Nephron progenitor cell (in vitro differentiated cells): ENCODE measurements at regions not wholly inside any gene's neighbourhood (a gene's known extent, or its start where the extent isn't known, plus 50 kb on each side); places are given as distances from the start of the nearest gene placed in this dataset.
"Not testable (repeated sequence)": the region's sequence is repeated elsewhere in the genome, so short reads cannot be mapped to it uniquely, and the experiment has no call there.

Source experiments
- DNase-seq: peaks from one replicate; pipeline ENCODE4 v3.0.0; 2021
- H3K27ac Mint-ChIP-seq: 2 replicates; pipeline ENCODE4 v1.8.0; 2021; ENCODE audit warnings: mild to moderate bottlenecking, moderate library complexity, mixed read lengths
- H3K27me3 Mint-ChIP-seq: 2 replicates; pipeline ENCODE4 v1.8.0; 2021; ENCODE audit warnings: mild to moderate bottlenecking, low read depth, mixed read lengths; ENCODE audit not compliant: poor library complexity
- H3K36me3 Mint-ChIP-seq: 2 replicates; pipeline ENCODE4 v1.8.0; 2021; ENCODE audit warnings: low read depth, mixed read lengths
- H3K4me1 Mint-ChIP-seq: 2 replicates; pipeline ENCODE4 v1.8.0; 2021; ENCODE audit warnings: mixed read lengths
- H3K4me3 Mint-ChIP-seq: 2 replicates; pipeline ENCODE4 v1.8.0; 2021; ENCODE audit warnings: mild to moderate bottlenecking, moderate library complexity, mixed read lengths
- H3K9me3 Mint-ChIP-seq: 2 replicates; pipeline ENCODE4 v1.8.0; 2021; ENCODE audit warnings: mild to moderate bottlenecking, moderate library complexity, mixed read lengths
- TF ChIP-seq, protein P1 (sequence below): fragments of 200-600 bp; sonication (generic); IDR thresholded peaks from 2 replicates; pipeline ENCODE4 v1.5.0; 2021; ENCODE audit warnings: antibody characterized with exemption

DNA sequence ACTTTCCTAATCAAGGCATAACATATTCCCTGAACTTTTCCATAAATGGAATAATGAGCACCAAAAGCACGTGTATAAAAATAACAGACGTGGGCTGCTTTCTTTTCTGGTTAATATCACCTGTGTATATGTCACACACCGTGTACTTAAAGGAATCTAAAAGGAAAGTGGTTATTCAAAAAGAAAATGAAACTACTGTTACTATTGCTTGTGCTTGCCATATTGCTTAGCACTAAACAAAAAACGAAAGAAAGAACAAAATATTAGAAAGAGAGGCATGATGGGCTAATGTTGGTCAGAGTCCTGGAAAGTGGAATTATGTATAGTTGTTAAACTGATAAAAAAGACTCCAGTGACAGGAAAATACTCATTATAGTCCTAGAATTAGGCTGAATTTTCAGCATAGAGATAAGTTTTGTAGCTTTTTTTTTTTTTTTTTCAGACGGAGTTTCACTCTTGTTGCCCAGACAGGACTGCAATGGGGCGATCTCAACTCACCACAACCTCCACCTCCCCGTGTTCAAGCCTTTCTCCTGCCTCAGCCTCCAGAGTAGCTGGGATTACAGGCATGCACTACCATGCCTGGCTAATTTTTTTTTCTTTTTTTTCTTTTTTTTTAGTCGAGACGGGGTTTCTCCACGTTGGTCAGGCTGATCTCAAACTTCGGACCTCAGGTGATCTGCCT is 123.2 kb downstream of the PABPC4L start:
- Mint-ChIP-seq H3K27ac (no peak overlapping the region), H3K27me3 (peaks cover 4% of the 10 kb centered on the region), H3K9me3 (no peaks in the 10 kb centered on the region), H3K4me3 (no peak overlapping the region), H3K4me1 (no peaks in the 10 kb centered on the region), H3K36me3 (no peaks in the 10 kb centered on the region)
- DNase-seq, result no peak
- TF ChIP-seq, protein P1, sequence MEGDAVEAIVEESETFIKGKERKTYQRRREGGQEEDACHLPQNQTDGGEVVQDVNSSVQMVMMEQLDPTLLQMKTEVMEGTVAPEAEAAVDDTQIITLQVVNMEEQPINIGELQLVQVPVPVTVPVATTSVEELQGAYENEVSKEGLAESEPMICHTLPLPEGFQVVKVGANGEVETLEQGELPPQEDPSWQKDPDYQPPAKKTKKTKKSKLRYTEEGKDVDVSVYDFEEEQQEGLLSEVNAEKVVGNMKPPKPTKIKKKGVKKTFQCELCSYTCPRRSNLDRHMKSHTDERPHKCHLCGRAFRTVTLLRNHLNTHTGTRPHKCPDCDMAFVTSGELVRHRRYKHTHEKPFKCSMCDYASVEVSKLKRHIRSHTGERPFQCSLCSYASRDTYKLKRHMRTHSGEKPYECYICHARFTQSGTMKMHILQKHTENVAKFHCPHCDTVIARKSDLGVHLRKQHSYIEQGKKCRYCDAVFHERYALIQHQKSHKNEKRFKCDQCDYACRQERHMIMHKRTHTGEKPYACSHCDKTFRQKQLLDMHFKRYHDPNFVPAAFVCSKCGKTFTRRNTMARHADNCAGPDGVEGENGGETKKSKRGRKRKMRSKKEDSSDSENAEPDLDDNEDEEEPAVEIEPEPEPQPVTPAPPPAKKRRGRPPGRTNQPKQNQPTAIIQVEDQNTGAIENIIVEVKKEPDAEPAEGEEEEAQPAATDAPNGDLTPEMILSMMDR, result no peak

DNA sequence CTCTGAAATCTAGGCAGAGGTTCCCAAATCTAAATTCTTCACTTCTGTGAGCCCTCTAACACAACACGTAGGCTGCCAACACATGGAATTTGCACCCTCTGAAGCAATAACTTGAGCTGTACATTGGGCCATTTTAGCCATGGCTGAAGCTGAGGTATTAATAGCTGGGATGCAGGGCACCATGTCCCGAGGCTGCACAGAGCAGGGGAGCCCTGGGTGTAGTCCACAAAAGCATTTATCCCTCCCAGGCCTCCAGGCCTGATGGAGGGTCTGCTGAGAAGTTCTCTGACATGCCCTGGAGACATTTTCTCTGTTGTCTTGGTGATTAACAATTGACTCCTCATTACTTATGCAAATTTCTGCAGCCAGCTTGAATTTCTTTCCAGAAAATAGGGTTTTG is 127.9 kb downstream of the PABPC4L start:
- Mint-ChIP-seq H3K36me3 (no peaks in the 10 kb centered on the region), H3K4me1 (no peaks in the 10 kb centered on the region), H3K27ac (no peak overlapping the region), H3K9me3 (no peaks in the 10 kb centered on the region), H3K4me3 (no peak overlapping the region), H3K27me3 (peaks cover 7% of the 10 kb centered on the region)
- TF ChIP-seq, protein P1, result no peak
- DNase-seq, result no peak

DNA sequence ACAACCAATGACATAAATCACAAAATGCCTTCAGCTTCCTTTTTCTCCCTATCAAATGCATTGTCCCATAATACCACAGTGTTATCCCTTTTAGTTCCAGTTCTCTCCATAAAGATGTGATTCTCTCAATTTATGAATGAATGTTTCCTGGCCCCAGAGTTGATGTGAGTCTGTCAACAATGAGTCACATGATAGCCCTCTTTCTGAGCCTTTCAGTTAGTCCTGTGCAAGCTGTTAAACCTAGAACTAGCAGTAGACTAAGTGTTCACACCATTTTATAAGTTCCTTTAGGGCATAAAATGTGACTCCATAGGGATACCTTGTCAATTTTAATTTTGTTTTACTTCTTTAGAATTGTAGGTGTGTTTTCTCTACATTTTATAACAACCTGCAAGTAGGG is 129.5 kb downstream of the PABPC4L start:
- Mint-ChIP-seq H3K27ac (no peak overlapping the region), H3K4me1 (no peaks in the 10 kb centered on the region), H3K9me3 (no peaks in the 10 kb centered on the region), H3K4me3 (no peak overlapping the region), H3K27me3 (peaks cover 7% of the 10 kb centered on the region), H3K36me3 (no peaks in the 10 kb centered on the region)
- TF ChIP-seq, protein P1, result no peak
- no peak for DNase-seq

DNA sequence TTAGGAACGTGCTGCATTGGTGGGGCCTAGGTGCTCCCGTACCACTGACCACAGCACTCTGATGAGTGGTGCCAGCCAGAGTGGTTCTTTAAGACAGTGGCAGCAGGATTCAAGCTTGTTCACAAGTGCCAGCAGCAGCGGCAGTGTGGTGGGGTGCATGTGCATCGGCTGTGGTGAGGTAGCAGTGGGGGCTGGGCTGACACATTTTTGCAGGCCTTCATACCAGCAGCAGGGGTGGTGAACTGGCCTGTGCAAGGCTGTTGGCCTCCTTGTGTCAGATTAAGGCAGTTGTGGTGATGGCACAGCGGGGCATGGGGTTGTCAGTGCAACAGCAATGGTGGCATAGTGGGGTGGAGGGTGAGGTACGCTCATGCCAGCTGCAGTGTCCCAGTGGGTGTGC is 131.4 kb downstream of the PABPC4L start:
- Mint-ChIP-seq H3K36me3 (no peaks in the 10 kb centered on the region), H3K27me3 (peaks cover 7% of the 10 kb centered on the region), H3K4me1 (no peaks in the 10 kb centered on the region), H3K27ac (no peak overlapping the region), H3K4me3 (no peak overlapping the region), H3K9me3 (no peaks in the 10 kb centered on the region)
- no peak for DNase-seq
- TF ChIP-seq, protein P1, result no peak

DNA sequence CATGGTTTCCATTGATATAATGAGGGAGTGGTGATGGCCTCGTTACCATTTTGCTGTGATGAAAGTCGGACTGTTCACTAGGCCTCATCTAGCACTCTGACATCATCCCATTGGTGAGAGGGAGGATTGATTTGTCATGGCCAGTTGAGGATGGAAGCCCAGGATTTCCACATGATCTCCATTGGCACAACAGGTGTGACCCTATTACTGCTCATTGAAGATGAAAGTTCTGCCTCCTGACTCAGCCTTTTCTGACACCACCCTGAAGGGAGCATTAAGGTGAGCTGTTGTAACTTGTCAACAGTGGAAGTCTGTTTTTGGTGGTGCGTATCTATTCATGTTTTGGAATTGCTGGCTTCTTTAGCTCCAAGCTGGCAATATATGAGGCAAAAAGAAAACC is 144.2 kb downstream of the PABPC4L start:
- Mint-ChIP-seq H3K36me3 (no peaks in the 10 kb centered on the region), H3K4me1 (no peaks in the 10 kb centered on the region), H3K4me3 (no peak overlapping the region), H3K27me3 (no peaks in the 10 kb centered on the region), H3K27ac (no peak overlapping the region), H3K9me3 (no peaks in the 10 kb centered on the region)
- no peak for DNase-seq
- TF ChIP-seq, protein P1, result no peak

DNA sequence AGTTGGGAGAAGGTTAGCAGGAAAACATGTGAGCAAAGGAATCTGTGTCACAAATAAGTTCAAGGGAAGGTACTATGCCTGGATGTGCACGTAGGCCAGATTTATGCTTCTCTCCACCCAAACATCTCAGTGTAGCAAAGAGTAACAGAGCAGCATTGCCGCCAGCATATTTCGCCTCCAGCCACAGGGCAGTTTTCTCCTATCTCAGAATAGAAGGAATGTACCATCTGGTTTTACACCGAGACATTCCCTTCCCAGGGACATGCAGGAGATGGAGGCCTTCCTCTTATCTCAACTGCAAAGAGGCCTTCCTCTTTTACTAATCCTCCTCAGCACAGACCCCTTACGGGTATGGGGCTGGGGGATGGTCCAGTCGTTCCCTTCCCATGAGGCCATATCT is 155.4 kb downstream of the PABPC4L start:
- H3K4me3 Mint-ChIP-seq, H3K27me3 Mint-ChIP-seq, H3K27ac Mint-ChIP-seq: not testable (repeated sequence)

More for the DNA sequence above, 155.4 kb downstream of the PABPC4L start:
- DNase-seq, H3K9me3 Mint-ChIP-seq, H3K36me3 Mint-ChIP-seq, H3K4me1 Mint-ChIP-seq: not testable (repeated sequence)
